Nucleus accumbens (tissue), 56 donors: ENCODE measurements at regions not wholly inside any gene's neighbourhood (a gene's known extent, or its start where the extent isn't known, plus 50 kb on each side); places are given as distances from the start of the nearest gene placed in this dataset.

Source experiments
- DNase-seq, 56 donors: peaks; one replicate each; lab custom pipeline; 2025; lab: John Stamatoyannopoulos, UW

GRCh38 chr3:124424396-124424795 lies 305.9 kb upstream of the UMPS start:
- no peak for DNase-seq

DNA sequence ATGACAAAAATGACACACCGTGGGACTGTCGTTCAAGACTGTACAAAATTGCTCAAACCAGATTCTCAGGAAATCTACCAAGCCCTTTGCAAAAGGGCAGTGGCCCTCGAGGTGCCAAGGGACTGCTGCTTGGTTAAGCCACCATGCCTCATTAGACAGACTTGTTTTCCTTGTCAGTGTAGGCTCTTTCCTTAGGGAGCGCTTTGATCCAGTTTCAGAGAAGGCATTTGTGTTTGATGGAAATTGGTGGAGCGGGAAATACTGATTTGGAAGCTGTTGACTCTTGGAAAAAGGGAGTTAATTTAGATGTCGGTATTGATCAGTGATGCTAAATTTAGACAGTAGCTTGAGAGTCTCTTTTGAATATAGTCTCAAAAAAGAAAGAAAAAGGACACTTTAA lies 304.3 kb upstream of the UMPS start:
- no peak for DNase-seq

GRCh38 chr3:124428372-124429128 lies 301.7 kb upstream of the UMPS start:
- no peak for DNase-seq

GRCh38 chr3:124429129-124429815 lies 301.0 kb upstream of the UMPS start:
- DNase-seq = no peak

DNA sequence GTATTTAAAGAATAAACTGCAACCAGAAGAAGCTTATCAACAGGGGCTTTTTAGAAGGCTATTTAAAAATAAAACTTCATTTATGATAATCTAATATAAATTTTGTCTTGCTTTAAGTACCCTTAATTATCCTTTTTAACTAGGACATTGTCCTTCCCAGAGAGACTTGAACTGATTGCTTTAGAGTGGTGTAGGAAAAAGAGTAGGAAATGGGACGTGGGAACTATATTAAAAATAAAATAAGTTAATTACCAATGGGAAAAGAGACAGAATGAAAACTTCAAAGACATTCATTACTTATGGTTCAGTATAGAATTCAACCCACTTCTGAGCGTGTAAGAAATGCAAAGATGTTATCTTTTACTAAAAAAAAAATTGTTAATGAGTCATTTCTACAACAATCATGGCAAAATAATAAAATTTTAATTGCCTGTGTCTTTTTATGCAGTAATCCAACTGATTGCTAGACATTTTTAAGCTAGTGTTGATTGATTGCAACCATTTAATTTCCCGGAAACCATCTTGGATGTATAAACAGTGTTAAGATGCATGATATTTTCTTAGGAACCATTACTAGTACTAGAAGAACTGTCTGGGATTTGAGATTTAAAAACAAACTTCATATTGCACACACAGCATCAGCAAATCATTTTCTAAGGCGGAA lies 298.8 kb upstream of the UMPS start:
- no peak for DNase-seq

DNA sequence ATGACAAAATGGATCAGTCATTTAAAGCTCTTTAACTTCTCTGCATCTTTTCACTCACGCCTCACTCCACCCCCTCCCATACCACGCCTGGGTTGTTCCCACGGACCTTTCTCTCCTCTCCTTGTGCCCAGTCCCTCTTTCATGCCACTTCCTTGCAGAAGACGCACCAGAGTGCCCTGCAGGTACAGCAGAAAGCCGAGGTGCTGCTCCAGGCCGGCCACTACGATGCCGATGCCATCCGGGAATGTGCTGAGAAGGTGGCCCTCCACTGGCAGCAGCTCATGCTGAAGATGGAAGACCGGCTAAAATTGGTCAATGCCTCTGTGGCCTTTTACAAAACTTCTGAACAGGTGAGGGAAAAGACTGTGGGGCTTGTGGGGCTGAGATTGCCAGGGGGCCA lies 296.1 kb upstream of the UMPS start:
- DNase-seq = no peak

DNA sequence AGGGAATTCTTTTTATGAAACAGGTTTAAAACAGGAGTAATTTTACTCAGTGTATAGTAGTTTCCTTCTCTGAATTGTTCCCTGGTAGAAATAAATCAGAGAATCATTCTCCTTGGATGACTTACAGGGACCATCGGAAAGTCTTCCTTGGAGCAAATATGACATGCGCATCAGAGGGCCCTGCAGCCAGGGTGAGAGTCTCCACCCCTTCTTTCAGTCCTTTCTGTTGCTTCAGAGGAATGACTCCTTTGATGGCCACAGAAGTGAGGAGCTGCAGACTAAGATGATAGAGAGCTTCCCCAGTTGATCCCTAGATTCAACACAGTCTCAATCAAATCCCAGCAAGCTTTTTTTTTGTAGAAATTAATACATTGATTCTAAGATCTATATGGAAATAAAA lies 294.8 kb upstream of the UMPS start:
- DNase-seq = no peak

- DNase-seq = no peak
These were observed 291.4 kb upstream of the UMPS start for GRCh38 chr3:124438813-124439212.

GRCh38 chr3:124439603-124440002 lies 290.6 kb upstream of the UMPS start:
- no peak for DNase-seq

GRCh38 chr3:124441766-124442165 lies 288.5 kb upstream of the UMPS start:
- no peak for DNase-seq

DNA sequence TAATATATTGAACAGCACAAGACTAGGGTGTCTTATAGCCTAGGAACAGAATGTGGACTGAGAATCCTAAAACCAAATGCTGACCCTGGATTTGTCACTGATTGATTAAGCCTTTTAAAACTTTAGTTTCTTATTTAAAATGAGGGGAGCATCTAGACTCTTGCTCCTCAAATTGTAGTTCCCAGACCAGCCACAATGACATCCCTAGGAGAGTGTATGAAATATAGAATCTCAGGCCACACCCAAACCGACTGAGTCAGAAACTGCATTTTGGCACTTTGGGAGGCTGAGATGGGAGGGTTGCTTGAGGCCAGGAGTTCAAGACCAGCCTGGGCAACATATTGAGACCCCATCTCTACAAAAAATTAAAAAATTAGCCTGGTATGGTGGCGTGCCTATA lies 287.8 kb upstream of the UMPS start:
- DNase-seq = no peak

- no peak for DNase-seq
These were observed 286.8 kb upstream of the UMPS start for GRCh38 chr3:124443446-124443845.

GRCh38 chr3:124444075-124444474 lies 286.2 kb upstream of the UMPS start:
- DNase-seq = no peak

DNA sequence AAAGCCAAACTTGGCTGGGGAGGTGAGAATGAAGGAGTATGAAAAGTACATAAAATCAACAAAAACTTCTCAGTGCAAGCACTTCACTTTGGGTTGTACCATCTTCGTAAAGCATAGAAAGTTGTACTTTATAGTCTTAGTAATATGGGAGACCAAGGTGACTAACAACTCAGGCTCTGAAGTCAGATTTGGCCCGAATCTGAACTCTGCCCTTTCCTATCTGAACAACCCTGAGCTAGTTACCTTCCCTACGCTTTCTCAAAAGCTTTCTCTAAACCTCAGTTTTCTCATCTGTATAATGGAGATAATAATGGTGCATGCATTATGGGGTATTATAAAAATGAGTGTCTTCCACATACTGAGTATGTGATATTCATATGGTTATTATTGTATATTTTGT lies 285.4 kb upstream of the UMPS start:
- no peak for DNase-seq

- DNase-seq = no peak
These were observed 282.4 kb upstream of the UMPS start for GRCh38 chr3:124447845-124448244.

- DNase-seq = no peak
These were observed 281.3 kb upstream of the UMPS start for GRCh38 chr3:124448954-124449353.

- no peak for DNase-seq
These were observed 279.9 kb upstream of the UMPS start for GRCh38 chr3:124450366-124450765.

GRCh38 chr3:124451630-124452317 lies 278.5 kb upstream of the UMPS start:
- no peak for DNase-seq

- no peak for DNase-seq
These were observed 277.1 kb upstream of the UMPS start for GRCh38 chr3:124453189-124453588.

DNA sequence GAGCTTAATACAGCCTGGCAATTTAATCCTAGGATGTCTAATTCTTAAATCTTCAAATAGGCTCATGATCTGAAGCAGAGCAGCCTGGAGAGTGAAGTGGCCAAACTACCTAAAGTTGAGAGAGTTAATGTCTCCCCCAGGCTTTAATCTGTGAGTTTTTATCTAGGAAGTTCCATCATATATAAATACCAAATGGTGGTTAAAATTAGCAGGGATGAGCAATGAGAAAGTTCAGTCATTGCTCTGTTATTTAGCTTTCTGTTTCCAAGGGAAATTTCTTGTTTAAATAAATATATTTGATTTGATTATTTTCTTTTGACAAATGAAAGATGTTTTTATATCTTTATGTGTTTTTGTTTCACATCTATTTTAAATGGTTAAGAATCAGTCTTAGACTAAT lies 274.4 kb upstream of the UMPS start:
- no peak for DNase-seq

DNA sequence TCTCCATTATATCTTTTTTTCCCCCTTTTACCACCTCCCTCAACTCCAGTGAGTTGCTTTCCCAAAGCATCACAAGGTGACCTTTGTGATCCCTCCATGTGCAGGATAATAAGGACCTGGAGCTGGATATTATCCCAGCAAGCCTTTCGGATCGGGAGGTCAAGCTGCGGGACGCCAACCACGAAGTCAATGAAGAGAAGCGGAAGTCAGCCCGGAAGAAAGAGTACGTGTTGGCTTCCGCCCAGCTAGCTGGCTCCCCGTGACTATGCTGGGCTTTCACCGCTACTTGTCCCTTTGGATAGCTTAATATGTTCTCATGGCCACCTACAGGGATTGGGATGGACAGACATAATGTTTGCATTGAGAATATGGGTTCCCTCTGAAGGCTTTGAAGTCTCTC lies 273.7 kb upstream of the UMPS start:
- no peak for DNase-seq
